ENCODE measurements at regions not wholly inside any gene's neighbourhood (a gene's known extent, or its start where the extent isn't known, plus 50 kb on each side); places are given as distances from the start of the nearest gene placed in this dataset.

DNA sequence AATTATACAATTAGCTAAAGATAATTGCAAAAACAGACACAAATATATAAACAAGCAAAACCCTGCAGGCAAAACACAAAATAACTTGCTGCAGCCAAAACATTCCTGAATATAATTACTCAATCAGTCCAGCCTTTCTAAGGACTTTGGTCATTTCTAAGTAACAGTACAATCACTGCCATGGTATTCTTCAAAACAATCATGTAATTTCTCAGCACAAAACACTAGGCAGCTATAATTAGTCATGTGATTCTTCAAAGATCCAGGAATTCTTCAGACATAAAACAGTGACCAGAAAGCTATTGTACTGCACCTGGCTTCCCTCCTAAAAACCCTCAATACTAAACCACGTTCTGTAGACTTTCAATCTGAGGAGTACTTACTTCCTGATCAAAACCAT is 881.1 kb downstream of the EPHA7 start:
- DNase-seq (ENCODE audit: low spot score) = no peak
- TF ChIP-seq, protein P1, sequence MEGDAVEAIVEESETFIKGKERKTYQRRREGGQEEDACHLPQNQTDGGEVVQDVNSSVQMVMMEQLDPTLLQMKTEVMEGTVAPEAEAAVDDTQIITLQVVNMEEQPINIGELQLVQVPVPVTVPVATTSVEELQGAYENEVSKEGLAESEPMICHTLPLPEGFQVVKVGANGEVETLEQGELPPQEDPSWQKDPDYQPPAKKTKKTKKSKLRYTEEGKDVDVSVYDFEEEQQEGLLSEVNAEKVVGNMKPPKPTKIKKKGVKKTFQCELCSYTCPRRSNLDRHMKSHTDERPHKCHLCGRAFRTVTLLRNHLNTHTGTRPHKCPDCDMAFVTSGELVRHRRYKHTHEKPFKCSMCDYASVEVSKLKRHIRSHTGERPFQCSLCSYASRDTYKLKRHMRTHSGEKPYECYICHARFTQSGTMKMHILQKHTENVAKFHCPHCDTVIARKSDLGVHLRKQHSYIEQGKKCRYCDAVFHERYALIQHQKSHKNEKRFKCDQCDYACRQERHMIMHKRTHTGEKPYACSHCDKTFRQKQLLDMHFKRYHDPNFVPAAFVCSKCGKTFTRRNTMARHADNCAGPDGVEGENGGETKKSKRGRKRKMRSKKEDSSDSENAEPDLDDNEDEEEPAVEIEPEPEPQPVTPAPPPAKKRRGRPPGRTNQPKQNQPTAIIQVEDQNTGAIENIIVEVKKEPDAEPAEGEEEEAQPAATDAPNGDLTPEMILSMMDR (IDR thresholded peaks at IDR 0.05; ENCODE audit: borderline replicate concordance, control extremely low read depth, extremely low read depth, insufficient read depth, missing control alignments) = no peak
- in situ Hi-C loops (cut with MboI; ENCODE audit: low sequenced_read_pairs, unreplicated experiment) = no loop called here

DNA sequence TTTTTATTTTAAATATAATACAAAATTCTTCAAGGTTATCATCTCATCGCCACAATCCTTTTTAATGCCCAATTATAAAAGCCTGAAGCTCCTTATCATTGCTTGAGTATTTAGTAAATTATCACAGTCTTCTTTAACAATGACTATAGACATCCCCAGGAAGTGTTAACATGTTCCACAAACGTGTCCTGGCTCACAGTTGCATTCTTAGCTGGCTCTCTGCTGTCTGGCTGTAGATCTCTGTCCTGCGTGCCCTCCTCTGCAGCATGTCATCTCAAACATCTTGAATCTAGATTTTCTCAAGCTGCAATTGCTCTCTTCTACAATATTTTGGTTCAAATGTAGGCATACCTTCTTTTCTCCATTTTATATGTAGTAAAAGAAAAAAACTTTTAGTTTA is 885.2 kb downstream of the EPHA7 start:
- TF ChIP-seq, protein P1 (IDR thresholded peaks at IDR 0.05; ENCODE audit: borderline replicate concordance, control extremely low read depth, extremely low read depth, insufficient read depth, missing control alignments) = no peak
- DNase-seq (ENCODE audit: low spot score) = no peak
- in situ Hi-C loops (cut with MboI; ENCODE audit: low sequenced_read_pairs, unreplicated experiment) = no loop called here

DNA sequence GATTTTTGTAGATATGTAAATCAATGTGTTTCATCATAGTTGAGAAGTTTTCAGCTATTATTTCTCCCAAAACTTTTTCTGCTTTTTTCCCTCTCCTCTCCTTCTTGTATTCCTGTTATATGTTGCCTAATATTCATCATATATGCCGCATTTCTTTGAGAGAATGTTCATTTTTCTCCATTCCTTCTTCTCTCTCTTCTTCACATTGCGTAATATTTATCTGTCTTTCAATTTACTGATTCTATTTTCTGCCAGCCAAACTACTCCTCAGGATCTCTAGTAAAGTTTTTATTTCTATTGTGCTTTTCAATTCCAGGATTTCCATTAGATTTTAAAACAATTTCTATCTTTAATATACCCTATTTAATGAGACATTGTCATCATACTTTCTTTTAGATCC is 896.8 kb downstream of the EPHA7 start:
- TF ChIP-seq, protein P1 (IDR thresholded peaks at IDR 0.05; ENCODE audit: borderline replicate concordance, control extremely low read depth, extremely low read depth, insufficient read depth, missing control alignments) = no peak
- no peak for DNase-seq (ENCODE audit: low spot score)
- in situ Hi-C loops (cut with MboI; ENCODE audit: low sequenced_read_pairs, unreplicated experiment) = no loop called here

DNA sequence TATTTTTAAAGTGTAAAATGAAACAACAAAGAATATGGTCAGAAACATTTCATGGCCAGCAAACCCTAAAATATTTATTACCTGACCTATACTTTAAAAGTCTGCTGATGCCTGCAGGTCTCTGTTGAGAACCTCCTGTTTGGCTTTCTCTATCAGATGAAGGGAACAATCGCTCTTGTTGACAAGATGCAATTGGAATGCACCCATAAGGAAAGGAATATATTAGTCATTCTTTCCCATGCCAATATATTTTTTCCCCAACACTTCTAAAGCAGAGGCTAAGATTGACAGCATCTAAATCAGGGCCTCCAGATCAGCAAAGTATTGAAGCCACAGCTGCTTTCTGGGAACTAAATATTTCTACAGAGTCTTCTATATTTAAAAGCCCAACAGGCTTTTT is 897.8 kb downstream of the EPHA7 start:
- DNase-seq (ENCODE audit: low spot score) = no peak
- in situ Hi-C loops (cut with MboI; ENCODE audit: low sequenced_read_pairs, unreplicated experiment) = no loop called here
- TF ChIP-seq, protein P1 (IDR thresholded peaks at IDR 0.05; ENCODE audit: borderline replicate concordance, control extremely low read depth, extremely low read depth, insufficient read depth, missing control alignments) = no peak

DNA sequence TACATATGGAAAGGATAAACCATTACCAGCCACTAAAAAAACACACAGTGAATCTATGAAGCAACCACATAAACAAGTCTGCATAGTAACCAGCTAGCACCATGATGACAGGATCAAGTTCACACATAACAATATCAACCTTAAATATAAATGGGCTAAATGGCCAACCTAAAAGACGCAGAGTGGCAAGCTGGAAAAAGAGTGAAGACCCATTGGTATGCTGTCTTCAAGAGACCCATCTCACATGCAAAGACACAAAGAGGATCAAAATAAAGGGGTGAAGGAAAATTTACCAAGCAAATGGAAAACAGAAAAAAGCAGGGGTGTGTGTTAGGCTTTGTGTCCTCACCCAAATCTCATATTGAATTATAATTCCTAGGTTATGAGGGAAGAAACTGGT is 909.2 kb downstream of the EPHA7 start:
- DNase-seq (ENCODE audit: low spot score) = no peak
- in situ Hi-C loops (cut with MboI; ENCODE audit: low sequenced_read_pairs, unreplicated experiment) = no loop called here
- TF ChIP-seq, protein P1 (IDR thresholded peaks at IDR 0.05; ENCODE audit: borderline replicate concordance, control extremely low read depth, extremely low read depth, insufficient read depth, missing control alignments) = no peak

DNA sequence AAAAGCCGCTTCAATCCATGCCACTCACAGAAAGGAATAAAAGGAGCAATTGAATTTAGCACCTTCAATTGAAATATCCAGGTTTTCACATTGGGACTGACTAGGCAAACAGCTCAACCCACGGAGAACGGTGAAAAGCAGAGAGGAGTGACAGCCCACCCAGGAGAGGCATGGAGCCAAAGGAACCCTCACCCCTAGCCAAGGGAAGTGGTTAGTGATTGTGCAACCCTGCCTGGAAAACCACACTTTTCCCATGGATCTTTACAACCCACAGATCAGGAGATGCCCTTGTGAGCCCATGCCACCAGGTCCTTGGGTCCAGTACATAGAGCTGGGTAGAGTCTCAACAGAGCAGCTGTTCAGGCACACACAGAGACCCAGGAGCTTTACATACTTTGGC is 911.8 kb downstream of the EPHA7 start:
- TF ChIP-seq, protein P1 (IDR thresholded peaks at IDR 0.05; ENCODE audit: borderline replicate concordance, control extremely low read depth, extremely low read depth, insufficient read depth, missing control alignments) = no peak
- no peak for DNase-seq (ENCODE audit: low spot score)
- in situ Hi-C loops (cut with MboI; ENCODE audit: low sequenced_read_pairs, unreplicated experiment) = no loop called here

DNA sequence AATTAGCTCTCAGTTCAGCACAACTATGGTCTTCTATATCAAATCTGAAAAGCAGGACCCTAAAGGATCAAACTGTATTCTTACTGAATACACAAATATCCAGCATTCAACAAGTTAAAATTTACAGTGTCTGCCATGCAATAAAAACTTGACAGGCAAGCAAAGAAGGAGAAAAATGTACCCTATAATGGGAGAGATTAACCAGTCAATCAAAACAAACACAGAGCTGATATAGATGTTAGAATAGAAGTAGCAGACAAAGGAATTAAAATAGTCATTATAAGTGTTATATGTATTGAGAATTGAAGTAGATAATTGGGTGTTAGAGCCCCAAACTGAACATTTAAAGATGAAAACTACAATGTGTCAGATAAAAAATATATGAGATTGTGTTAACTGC is 914.9 kb downstream of the EPHA7 start:
- no peak for DNase-seq (ENCODE audit: low spot score)
- TF ChIP-seq, protein P1 (IDR thresholded peaks at IDR 0.05; ENCODE audit: borderline replicate concordance, control extremely low read depth, extremely low read depth, insufficient read depth, missing control alignments) = no peak
- in situ Hi-C loops (cut with MboI; ENCODE audit: low sequenced_read_pairs, unreplicated experiment) = no loop called here

All from GM13976 (cell line).